ENCODE measurements at regions not wholly inside any gene's neighbourhood (a gene's known extent, or its start where the extent isn't known, plus 50 kb on each side); places are given as distances from the start of the nearest gene placed in this dataset.

GRCh38 chr3:178297740-178298139 lies 238.5 kb upstream of the KCNMB2 start:
- no peak for DNase-seq

GRCh38 chr3:178300441-178300959 lies 235.7 kb upstream of the KCNMB2 start:
- no peak for DNase-seq

GRCh38 chr3:178302966-178303930 lies 233.0 kb upstream of the KCNMB2 start:
- no peak for DNase-seq

- DNase-seq: no peak
These were observed 231.3 kb upstream of the KCNMB2 start for GRCh38 chr3:178304758-178305467.

GRCh38 chr3:178306432-178307115 lies 229.7 kb upstream of the KCNMB2 start:
- no peak for DNase-seq

GRCh38 chr3:178308771-178309170 lies 227.5 kb upstream of the KCNMB2 start:
- DNase-seq: no peak

GRCh38 chr3:178310949-178311348 lies 225.3 kb upstream of the KCNMB2 start:
- no peak for DNase-seq

GRCh38 chr3:178313716-178314115 lies 222.5 kb upstream of the KCNMB2 start:
- DNase-seq: no peak

- DNase-seq: peak; percentile 66
These were observed 217.9 kb upstream of the KCNMB2 start for GRCh38 chr3:178318340-178318739.

- no peak for DNase-seq
These were observed 217.1 kb upstream of the KCNMB2 start for GRCh38 chr3:178318941-178319816.

GRCh38 chr3:178320456-178321351 lies 215.5 kb upstream of the KCNMB2 start:
- peak; percentile 57 for DNase-seq

GRCh38 chr3:178324356-178324755 lies 211.9 kb upstream of the KCNMB2 start:
- no peak for DNase-seq

- DNase-seq: no peak
These were observed 210.9 kb upstream of the KCNMB2 start for GRCh38 chr3:178325330-178325729.

GRCh38 chr3:178329936-178330335 lies 206.3 kb upstream of the KCNMB2 start:
- no peak for DNase-seq

GRCh38 chr3:178334239-178334638 lies 202.0 kb upstream of the KCNMB2 start:
- DNase-seq: no peak

GRCh38 chr3:178336336-178336735 lies 199.9 kb upstream of the KCNMB2 start:
- DNase-seq: no peak

- DNase-seq: no peak
These were observed 195.7 kb upstream of the KCNMB2 start for GRCh38 chr3:178340506-178340905.

GRCh38 chr3:178341636-178342035 lies 194.6 kb upstream of the KCNMB2 start:
- no peak for DNase-seq

- no peak for DNase-seq
These were observed 194.1 kb upstream of the KCNMB2 start for GRCh38 chr3:178342111-178342510.

- DNase-seq: no peak
These were observed 192.7 kb upstream of the KCNMB2 start for GRCh38 chr3:178343433-178344038.
